Superior temporal gyrus (tissue), 1 donor: ENCODE measurements at regions not wholly inside any gene's neighbourhood (a gene's known extent, or its start where the extent isn't known, plus 50 kb on each side); places are given as distances from the start of the nearest gene placed in this dataset.
"Not testable (repeated sequence)": the region's sequence is repeated elsewhere in the genome, so short reads cannot be mapped to it uniquely, and the experiment has no call there.

Source experiments
- DNase-seq: peaks from one replicate; pipeline ENCODE4 v3.0.0-alpha.2; 2016; ENCODE audit errors: extremely low spot score

- DNase-seq: no peak
Measured at GRCh38 chr7:25444991-25445390, 216.7 kb upstream of the NPVF start.

GRCh38 chr7:25448301-25448700, 220.0 kb upstream of the NPVF start:
- DNase-seq: no peak

GRCh38 chr7:25454020-25454419, 225.7 kb upstream of the NPVF start:
- no peak for DNase-seq

DNA sequence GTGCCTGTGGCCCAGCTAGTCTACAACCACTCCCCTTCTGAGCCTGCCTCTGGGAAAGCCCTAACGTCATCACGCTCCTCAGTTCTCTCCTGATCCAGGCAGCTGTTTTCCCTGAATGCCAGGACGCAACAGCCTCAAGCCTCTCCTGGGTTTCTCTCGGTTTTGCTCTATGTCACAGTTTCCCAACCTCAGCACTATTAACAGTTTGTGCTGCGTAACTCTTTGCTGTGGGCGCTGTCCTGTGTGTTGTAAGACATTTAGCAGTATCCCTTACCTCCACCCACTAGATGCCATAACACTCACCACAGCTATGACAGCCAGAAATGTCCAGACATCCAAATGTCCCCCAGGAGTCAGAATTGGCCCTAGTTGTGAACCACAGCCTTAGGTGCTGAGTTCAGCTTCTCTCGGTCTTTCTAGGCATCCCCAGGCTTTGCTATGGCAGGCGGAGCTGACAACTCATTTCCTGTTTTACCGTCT, 226.3 kb upstream of the NPVF start:
- DNase-seq: no peak

- DNase-seq: no peak
Measured at GRCh38 chr7:25455683-25456251, 227.5 kb upstream of the NPVF start.

- DNase-seq: no peak
Measured at GRCh38 chr7:25456467-25457171, 228.3 kb upstream of the NPVF start.

GRCh38 chr7:25459057-25459456, 230.8 kb upstream of the NPVF start:
- DNase-seq: no peak

DNA sequence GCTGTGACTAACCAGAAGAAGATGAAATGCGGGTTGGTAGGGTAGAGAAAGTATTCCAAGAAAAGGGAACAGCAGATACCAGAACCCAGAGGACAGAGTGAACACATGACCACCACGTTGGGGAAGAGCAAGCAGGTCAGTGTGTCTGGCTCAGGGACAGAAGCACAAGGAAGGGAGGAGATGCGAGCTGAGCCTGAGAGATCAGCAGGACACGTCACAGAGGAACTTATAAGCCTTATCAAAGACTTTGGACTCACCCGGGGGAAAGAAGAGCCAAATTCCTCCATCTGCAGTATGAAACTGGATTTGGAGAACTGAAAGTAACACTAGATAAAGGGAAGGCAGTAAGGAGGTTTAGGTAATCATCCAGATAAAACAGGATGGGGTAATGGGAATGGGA, 232.1 kb upstream of the NPVF start:
- DNase-seq: no peak

DNA sequence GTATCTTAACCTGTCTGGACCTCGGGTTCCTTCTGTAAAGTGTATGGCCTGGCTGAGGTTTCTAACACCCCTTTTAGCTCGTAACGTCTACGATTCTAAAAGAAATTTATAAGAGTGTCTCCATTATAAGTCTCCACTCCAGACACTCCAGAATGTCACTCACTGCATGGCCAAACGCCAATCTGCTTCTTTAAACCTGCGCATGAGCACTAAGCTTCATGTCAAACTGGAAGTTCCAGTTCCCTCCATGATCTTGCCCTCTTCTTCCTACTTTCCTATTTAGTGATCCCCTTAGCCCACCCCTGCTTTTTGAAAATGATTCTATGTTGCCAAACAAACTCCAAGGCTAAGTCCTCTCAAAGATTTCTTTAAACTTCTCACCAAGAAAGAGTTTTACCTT, 241.4 kb upstream of the NPVF start:
- no peak for DNase-seq

DNA sequence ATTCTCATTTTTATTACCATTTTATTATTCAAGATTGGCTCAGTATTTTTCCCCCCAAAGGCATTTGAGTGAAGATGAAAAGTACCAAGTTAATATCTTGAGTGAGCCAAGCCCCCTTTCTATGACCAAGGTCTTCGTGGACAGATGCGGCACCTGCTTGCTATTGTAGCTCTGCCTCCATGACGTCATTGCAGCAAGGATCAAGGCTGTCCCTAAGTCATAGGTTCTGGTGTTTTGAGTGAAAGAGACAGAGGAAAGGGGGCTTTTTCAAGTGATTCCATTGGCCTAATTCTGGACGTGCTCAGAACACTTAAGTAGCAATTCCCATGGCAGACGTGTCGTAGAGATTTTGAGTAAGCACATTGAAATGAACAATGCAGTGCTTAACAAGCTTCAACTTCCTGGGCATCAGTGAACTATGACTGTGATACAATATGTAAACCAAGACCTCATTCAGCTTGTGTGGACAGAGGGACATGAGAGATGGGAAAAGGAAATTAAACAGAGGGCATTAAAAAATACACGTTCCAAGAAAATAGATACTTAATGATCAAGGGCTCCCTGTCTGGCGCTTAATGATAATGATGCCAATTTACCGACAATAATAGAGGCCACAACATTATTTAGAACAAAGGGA, 248.7 kb upstream of the NPVF start:
- no peak for DNase-seq

DNA sequence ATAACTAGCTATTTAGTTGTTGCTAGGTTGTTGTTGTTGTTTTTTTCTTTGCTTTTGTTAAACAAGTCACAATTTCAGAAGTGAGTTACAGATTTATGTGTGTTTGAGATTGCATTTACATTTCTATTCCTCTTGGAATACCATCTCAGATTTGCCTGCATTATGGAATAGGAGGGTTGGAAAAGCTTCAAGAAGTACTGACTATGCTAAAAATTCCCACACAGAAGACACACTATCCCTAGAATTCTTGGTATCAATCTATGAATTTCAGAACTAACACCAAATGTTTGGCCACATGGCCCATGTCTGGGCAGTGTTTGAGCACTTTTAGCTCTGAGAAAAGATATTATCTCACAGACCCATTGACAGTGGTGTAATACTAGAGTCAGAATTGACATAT, 249.9 kb upstream of the NPVF start:
- not testable (repeated sequence) for DNase-seq

DNA sequence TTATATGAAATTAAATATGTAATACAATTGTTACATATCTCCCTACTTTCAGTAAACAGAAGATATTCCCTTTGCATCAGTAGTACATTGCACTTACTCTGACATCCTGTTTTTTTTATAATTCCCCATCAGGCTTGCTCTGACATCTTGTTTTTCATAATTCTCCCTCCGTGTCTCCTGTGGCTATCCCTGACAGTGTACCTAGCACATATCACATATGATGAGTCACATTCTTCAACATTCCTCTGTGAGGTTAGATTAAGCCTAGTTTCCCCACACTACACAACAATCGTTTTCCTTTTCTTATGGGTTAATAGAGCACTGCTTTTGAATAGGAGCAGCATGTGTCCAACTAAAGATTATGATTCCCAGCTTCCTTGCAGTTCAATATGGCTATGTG, 250.6 kb upstream of the NPVF start:
- DNase-seq: no peak

DNA sequence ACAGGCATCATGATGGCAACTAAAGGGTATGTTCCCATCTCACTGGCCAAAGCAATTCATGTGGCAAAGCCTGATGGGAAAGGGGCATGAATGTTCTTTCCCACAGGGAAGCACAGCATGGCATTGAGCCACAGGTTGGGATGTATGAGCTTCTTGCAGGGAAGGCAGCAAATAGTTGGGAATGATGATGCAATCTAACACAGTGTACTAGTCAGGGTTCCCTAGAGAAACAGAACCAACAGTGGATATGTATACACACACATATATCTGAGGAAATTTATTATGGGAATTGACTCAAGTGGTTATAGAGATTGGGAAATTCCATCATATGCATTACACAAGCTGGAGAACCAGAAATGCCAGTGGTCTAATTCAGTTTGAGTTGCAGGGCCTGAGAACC, 253.6 kb upstream of the NPVF start:
- no peak for DNase-seq

DNA sequence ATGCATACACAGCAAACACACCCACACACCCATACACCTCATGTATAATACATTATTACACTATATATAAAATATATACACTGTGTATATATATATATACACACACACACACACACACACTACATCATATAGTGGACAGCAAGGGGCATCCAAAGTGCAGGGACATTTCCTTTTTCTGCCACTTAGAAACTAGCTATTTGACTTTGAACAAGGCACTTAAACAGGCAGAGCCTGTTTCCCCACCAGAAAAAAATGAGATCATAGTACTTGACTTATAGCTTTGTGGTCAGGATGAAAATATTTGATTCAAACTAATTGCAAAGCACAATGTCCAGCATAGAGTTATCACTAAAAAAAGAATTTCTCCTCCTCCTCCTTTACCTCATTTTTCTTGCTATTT, 254.3 kb upstream of the NPVF start:
- DNase-seq: no peak

- no peak for DNase-seq
Measured at GRCh38 chr7:25485026-25485425, 256.7 kb upstream of the NPVF start.

- DNase-seq: no peak
Measured at GRCh38 chr7:25486656-25487055, 258.4 kb upstream of the NPVF start.

GRCh38 chr7:25493805-25494366, 265.6 kb upstream of the NPVF start:
- no peak for DNase-seq

DNA sequence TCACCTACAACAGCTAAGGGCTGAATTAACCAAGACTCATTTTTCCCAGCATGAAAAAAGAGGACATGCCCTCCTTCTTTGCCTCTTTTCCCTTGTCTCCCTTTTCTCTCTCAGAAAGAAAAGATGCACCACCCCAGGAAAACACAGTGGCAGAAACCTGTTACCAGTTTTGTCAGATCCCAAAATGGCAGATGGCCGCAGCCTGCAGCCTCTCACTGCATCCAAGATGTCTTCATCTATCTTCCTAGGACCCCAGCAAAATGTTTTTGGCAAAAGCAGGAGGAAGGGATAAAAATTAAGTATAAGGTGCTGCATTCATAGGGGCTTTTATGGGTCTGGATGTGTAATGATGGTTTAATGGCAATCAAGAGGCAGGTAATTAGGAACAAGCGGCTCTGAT, 266.6 kb upstream of the NPVF start:
- no peak for DNase-seq

- DNase-seq: peak; percentile 46
Measured at GRCh38 chr7:25495342-25496250, 267.3 kb upstream of the NPVF start.

GRCh38 chr7:25496476-25497368, 268.4 kb upstream of the NPVF start:
- DNase-seq: no peak

DNA sequence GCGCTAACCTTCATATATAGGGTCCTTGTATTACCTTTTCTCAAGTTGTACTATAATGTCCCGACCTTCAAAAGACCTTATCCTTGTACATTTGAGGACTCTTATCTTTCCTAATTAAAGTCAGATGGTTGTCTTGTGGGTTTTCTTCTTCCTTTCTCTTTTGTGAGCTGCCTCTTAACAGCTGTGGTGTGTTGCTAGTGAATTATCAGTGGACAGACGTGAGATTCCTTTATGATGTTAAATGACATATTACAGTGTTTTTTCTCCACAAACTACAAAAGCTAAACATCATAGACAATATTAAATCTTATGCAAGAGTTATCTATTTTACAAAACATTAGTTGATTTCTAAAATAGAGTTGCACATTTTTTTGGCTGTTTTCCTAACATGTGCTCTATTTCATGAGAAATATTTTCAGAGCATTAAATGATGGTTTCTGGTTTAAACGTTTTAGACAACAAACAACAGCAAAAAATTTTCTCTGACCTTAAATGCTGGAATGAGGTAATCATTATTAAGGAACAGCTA, 272.2 kb upstream of the NPVF start:
- DNase-seq: no peak
